ENCODE measurements at regions not wholly inside any gene's neighbourhood (a gene's known extent, or its start where the extent isn't known, plus 50 kb on each side); places are given as distances from the start of the nearest gene placed in this dataset.

- DNase-seq (no peak), ATAC-seq (ENCODE audit: low read depth) (no peak)
- no peak overlapping the region for H3K56ac ChIP-seq (ENCODE audit: extremely low read depth, insufficient read depth, low read length)
- H4K5ac ChIP-seq (ENCODE audit: low read depth, low read length) = no peak overlapping the region
- H4K8ac ChIP-seq (ENCODE audit: low read depth in 2 of 2, low read length in 2 of 2) = no peak overlapping the region
- H3K9me3 ChIP-seq (ENCODE audit: control insufficient read depth, insufficient read depth, low read length) = no peaks in the 10 kb centered on the region
- H3K4me3 ChIP-seq (ENCODE audit: insufficient read depth, low read depth, low read length) = no peak overlapping the region
- H3K4ac ChIP-seq (ENCODE audit: low read depth, low read length) = no peak overlapping the region
- dilution Hi-C loops (cut with HindIII; ENCODE audit: low sequenced_read_pairs, unreplicated experiment) (no loop called here), intact Hi-C loops (cut with micrococcal nuclease) (no loop called here), in situ Hi-C loops (cut with MboI; ENCODE audit: low sequenced_read_pairs) (no loop called here)
- no peak overlapping the region for H2BK20ac ChIP-seq (ENCODE audit: low read depth, low read length)
- 66% methylated on average over 2 of the region's 4 CpGs; no CpG with 5 or more reads in 1 of the 2 experiments for WGBS, 2 experiments (ENCODE audit: extremely low coverage in 2 of 2, insufficient read length in 1 of 2)
- H3K23ac ChIP-seq (ENCODE audit: low read depth, low read length) = no peak overlapping the region
- H2AK9ac ChIP-seq (replicated peaks; ENCODE audit: low read depth, low read length, poor library complexity) = no peak overlapping the region
- no peak overlapping the region for H2AFZ ChIP-seq (replicated peaks; ENCODE audit: low read length, poor library complexity)
- H3K27me3 ChIP-seq (ENCODE audit: control insufficient read depth, insufficient read depth, low read length) = peaks cover 4% of the 10 kb centered on the region
- no peak overlapping the region for H2AK5ac ChIP-seq (ENCODE audit: low read depth, low read length)
- H3K9ac ChIP-seq (ENCODE audit: low read depth, low read length) = no peak overlapping the region
- ChIA-PET POLR2A (ENCODE audit: unreplicated experiment) (no interaction called here), CTCF (no interaction called here)
- no peak overlapping the region for H2BK15ac ChIP-seq (ENCODE audit: low read depth, low read length)
- no peak overlapping the region for H3K14ac ChIP-seq (replicated peaks; ENCODE audit: low read depth, low read length)
- H3K4me1 ChIP-seq (ENCODE audit: control insufficient read depth, insufficient read depth, low read length) = no peaks in the 10 kb centered on the region
- no peak overlapping the region for H3K18ac ChIP-seq (ENCODE audit: low read depth, low read length)
- no peak overlapping the region for H2BK5ac ChIP-seq (ENCODE audit: low read depth, low read length, poor library complexity, severe bottlenecking)
- no peaks in the 10 kb centered on the region for H3K9me1 ChIP-seq (ENCODE audit: insufficient read depth, low read length)
- H3K4me2 ChIP-seq (ENCODE audit: low read depth, low read length) = no peak overlapping the region
- TF ChIP-seq SMC3 (IDR thresholded peaks at IDR 0.05; ENCODE audit: low read depth, low read length) (no peak), MAZ (IDR thresholded peaks at IDR 0.05; ENCODE audit: borderline replicate concordance, low read depth, low read length) (no peak), POLR2A (IDR thresholded peaks at IDR 0.05; ENCODE audit: low read depth, low read length) (no peak), MXI1 (IDR thresholded peaks at IDR 0.05; ENCODE audit: borderline replicate concordance, low read depth, low read length) (no peak), USF2 (IDR thresholded peaks at IDR 0.05; ENCODE audit: low read depth, low read length) (no peak), CHD1 (IDR thresholded peaks at IDR 0.05; ENCODE audit: low read depth, low read length) (no peak), RAD21 (IDR thresholded peaks at IDR 0.05; ENCODE audit: low read length) (no peak), RFX5 (IDR thresholded peaks at IDR 0.05; ENCODE audit: low read depth, low read length) (no peak), FOS (IDR thresholded peaks at IDR 0.05; ENCODE audit: low read depth, low read length) (no peak), BHLHE40 (IDR thresholded peaks at IDR 0.05; ENCODE audit: low read depth, low read length) (no peak), MAFK (IDR thresholded peaks at IDR 0.05; ENCODE audit: low read depth, low read length) (no peak), ELK1 (IDR thresholded peaks at IDR 0.05; ENCODE audit: borderline replicate concordance, low read depth, low read length) (no peak), RCOR1 (IDR thresholded peaks at IDR 0.05; ENCODE audit: insufficient replicate concordance, low read length) (no peak), CEBPB (IDR thresholded peaks at IDR 0.05; ENCODE audit: low read depth, low read length) (no peak), NFE2L2 (IDR thresholded peaks at IDR 0.05; ENCODE audit: low read depth, low read length) (no peak), CTCF (conservative IDR thresholded peaks at IDR 0.05; ENCODE audit: low read depth, low read length) (no peak)
- no peak overlapping the region for H3K27ac ChIP-seq (ENCODE audit: insufficient read depth, low read length)
- no TSS peak for BruUV-seq (replicated peaks)
- H2BK120ac ChIP-seq (ENCODE audit: low read depth, low read length) = no peak overlapping the region
- no peaks in the 10 kb centered on the region for H3K36me3 ChIP-seq (ENCODE audit: control insufficient read depth, insufficient read depth, low read length)
- no peaks in the 10 kb centered on the region for H4K20me1 ChIP-seq (ENCODE audit: insufficient read depth, low read length)
- H3K79me1 ChIP-seq (ENCODE audit: low read depth in 1 of 2, low read length in 2 of 2) = no peaks in the 10 kb centered on the region
- H4K91ac ChIP-seq (ENCODE audit: insufficient read depth, low read depth, low read length) = no peak overlapping the region
Observed at GRCh38 chr4:38280323-38280706, 320.1 kb downstream of the PTTG2 start.

Data from IMR-90 (cell line).